ENCODE measurements at regions not wholly inside any gene's neighbourhood (a gene's known extent, or its start where the extent isn't known, plus 50 kb on each side); places are given as distances from the start of the nearest gene placed in this dataset.

GRCh38 chr5:45060724-45061123 is 252.0 kb downstream of the MRPS30 start:
- TF ChIP-seq CTCF (IDR thresholded peaks at IDR 0.05; ENCODE audit: low read depth, low read length): no peak
- no peak overlapping the region for H3K4me3 ChIP-seq (ENCODE audit: low read depth, low read length)
- no peak for DNase-seq (ENCODE audit: low read depth, low spot score)
- in situ Hi-C loops (cut with HindIII; ENCODE audit: low sequenced_read_pairs): no loop called here

- no peak for DNase-seq (ENCODE audit: low read depth, low spot score)
- TF ChIP-seq CTCF (IDR thresholded peaks at IDR 0.05; ENCODE audit: low read depth, low read length): no peak
- H3K4me3 ChIP-seq (ENCODE audit: low read depth, low read length): no peak overlapping the region
- in situ Hi-C loops (cut with HindIII; ENCODE audit: low sequenced_read_pairs): no loop called here
Measured at GRCh38 chr5:45062044-45062443, 253.3 kb downstream of the MRPS30 start.

GRCh38 chr5:45081082-45081481 is 272.3 kb downstream of the MRPS30 start:
- DNase-seq (ENCODE audit: low read depth, low spot score): no peak
- no peak for TF ChIP-seq CTCF (IDR thresholded peaks at IDR 0.05; ENCODE audit: low read depth, low read length)
- in situ Hi-C loops (cut with HindIII; ENCODE audit: low sequenced_read_pairs): no loop called here
- no peak overlapping the region for H3K4me3 ChIP-seq (ENCODE audit: low read depth, low read length)

- no peak for DNase-seq (ENCODE audit: low read depth, low spot score)
- in situ Hi-C loops (cut with HindIII; ENCODE audit: low sequenced_read_pairs): no loop called here
- TF ChIP-seq CTCF (IDR thresholded peaks at IDR 0.05; ENCODE audit: low read depth, low read length): no peak
- no peak overlapping the region for H3K4me3 ChIP-seq (ENCODE audit: low read depth, low read length)
Measured at GRCh38 chr5:45089870-45090269, 281.1 kb downstream of the MRPS30 start.

- no peak overlapping the region for H3K4me3 ChIP-seq (ENCODE audit: low read depth, low read length)
- no peak for TF ChIP-seq CTCF (IDR thresholded peaks at IDR 0.05; ENCODE audit: low read depth, low read length)
- in situ Hi-C loops (cut with HindIII; ENCODE audit: low sequenced_read_pairs): no loop called here
- DNase-seq (ENCODE audit: low read depth, low spot score): no peak
Measured at GRCh38 chr5:45093377-45093776, 284.6 kb downstream of the MRPS30 start.

- H3K4me3 ChIP-seq (ENCODE audit: low read depth, low read length): no peak overlapping the region
- TF ChIP-seq CTCF (IDR thresholded peaks at IDR 0.05; ENCODE audit: low read depth, low read length): no peak
- in situ Hi-C loops (cut with HindIII; ENCODE audit: low sequenced_read_pairs): no loop called here
- DNase-seq (ENCODE audit: low read depth, low spot score): no peak
Measured at GRCh38 chr5:45094876-45095440, 286.2 kb downstream of the MRPS30 start.

GRCh38 chr5:45098483-45098882 is 289.7 kb downstream of the MRPS30 start:
- H3K4me3 ChIP-seq (ENCODE audit: low read depth, low read length): no peak overlapping the region
- in situ Hi-C loops (cut with HindIII; ENCODE audit: low sequenced_read_pairs): no loop called here
- no peak for DNase-seq (ENCODE audit: low read depth, low spot score)
- TF ChIP-seq CTCF (IDR thresholded peaks at IDR 0.05; ENCODE audit: low read depth, low read length): no peak

Measured in astrocyte of the spinal cord (primary cell).